Activated T-cell treated with anti-CD3 and anti-CD28 coated beads, Interleukin-2, amount 50 U/mL, for 48 hours (primary cell): ENCODE measurements at regions not wholly inside any gene's neighbourhood (a gene's known extent, or its start where the extent isn't known, plus 50 kb on each side); places are given as distances from the start of the nearest gene placed in this dataset.
"Not testable (repeated sequence)": the region's sequence is repeated elsewhere in the genome, so short reads cannot be mapped to it uniquely, and the experiment has no call there.

Experiments used
- DNase-seq, 2 experiments: peaks; one replicate each; pipeline ENCODE4 v3.0.0-alpha.2; 2020

- DNase-seq: no peak
Observed at GRCh38 chr5:106658150-106658549, 1012.6 kb downstream of the EFNA5 start.

- DNase-seq: no peak
Observed at GRCh38 chr5:106656821-106657220, 1013.9 kb downstream of the EFNA5 start.

DNA sequence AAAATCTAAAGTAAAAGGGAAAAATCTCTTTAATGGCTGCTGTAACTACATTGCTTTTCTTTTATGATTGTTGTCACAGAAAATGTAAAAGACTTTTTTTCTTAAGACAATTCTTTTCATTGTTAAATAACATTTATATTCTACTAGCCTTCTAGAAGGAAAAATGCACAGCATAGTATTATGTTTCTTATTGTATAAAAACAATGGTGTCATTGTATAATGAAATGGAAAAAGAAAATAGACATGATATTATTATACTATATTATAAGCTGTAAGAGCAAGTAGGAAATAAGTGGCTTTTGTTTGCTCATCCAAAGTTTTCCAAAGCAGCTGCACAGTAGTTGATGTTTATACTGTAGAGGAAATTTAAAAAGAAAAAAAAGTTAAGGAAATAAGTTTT lies 1021.7 kb downstream of the EFNA5 start:
- DNase-seq: no peak

DNA sequence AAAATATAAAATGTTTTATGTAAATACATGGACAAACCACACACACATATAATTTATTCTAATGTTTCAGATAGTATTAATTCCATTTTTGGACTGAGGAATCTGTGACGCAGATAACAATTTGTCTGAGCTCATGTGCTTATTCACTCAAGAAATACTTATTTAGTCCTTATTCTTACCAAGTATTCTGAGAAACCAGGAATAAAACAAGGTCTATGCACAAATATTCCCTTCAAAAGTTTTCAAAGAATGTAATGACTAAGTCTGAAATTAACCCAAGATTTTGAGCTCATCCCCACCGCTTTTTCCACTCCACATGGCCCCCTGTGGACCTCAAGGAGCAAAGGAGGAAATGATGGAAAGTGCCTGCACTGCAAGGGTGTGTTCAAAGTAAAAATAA lies 1022.3 kb downstream of the EFNA5 start:
- DNase-seq: no peak

GRCh38 chr5:106646106-106646505 lies 1024.6 kb downstream of the EFNA5 start:
- DNase-seq: no peak

DNA sequence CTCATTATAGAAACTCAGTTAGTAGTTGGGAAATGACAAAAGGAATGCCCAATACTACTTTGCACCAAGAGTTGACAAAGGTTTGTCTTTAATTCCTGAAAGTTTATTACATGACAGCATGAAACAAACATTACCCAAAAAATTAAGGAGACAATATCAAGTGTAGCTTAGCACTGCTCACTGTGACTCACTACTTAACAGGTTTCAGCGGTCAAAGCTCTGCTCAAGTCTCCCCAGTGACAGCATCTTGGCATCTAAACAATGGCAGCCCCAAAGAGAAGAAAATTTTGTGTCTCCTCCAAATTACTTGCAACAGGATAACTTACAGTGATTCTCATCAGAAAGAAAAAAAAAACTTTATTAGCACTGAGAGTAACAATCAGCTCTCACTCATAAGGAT lies 1030.2 kb downstream of the EFNA5 start:
- DNase-seq: no peak

GRCh38 chr5:106639488-106639887 lies 1031.2 kb downstream of the EFNA5 start:
- no peak for DNase-seq

- no peak for DNase-seq
Observed at GRCh38 chr5:106637275-106637674, 1033.5 kb downstream of the EFNA5 start.

- no peak for DNase-seq
Observed at GRCh38 chr5:106634375-106634774, 1036.4 kb downstream of the EFNA5 start.

DNA sequence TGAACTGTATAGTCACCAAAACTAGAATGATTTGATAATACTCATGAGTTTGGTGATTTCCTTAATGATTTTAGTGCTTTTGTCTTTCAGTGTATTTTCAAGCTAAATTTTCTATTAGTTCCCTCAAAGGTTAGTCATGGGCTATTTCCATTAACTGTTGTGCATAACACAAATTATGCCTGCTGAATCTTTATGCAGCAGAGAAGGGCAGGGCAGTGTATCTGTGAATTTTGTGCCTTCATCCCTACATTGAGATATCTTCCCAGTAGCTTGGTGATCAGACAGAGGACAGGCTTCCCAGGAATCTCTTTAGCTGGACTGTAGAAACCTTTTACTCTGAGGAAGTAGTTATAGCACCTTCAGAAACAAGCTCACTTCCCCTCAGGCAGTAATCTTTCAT lies 1036.9 kb downstream of the EFNA5 start:
- DNase-seq: no peak

DNA sequence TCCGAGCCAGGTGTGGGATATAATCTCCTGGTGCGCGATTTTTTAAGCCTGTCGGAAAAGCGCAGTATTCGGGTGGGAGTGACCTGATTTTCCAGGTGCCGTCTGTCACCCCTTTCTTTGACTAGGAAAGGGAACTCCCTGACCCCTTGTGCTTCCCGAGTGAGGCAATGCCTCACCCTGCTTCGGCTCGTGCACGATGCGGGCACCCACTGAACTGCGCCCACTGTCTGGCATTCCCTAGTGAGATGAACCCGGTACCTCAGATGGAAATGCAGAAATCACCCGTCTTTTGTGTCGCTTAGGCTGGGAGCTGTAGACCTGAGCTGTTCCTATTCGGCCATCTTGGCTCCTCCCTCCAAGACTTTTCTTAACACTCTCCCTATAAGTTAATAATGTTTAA lies 1042.3 kb downstream of the EFNA5 start:
- not testable (repeated sequence) for DNase-seq

DNA sequence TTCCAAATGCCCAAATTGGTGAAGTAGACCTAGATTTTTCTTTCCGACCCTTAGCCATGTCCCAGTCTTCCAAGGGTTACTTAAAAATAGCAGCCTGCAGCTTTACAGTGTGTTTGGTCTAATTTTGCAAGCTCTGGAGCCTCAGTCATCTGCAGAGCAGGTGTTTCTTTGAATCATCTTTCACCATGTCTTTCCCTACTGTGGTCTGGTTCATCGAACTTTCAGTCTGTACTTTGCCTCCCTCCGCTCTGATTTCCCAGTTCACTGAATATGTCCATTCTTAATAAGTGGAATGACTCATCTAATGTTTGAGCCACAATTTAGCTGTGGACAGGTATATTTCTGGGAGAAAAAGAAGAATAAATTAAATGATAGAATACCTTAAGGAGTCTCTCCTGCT lies 1060.7 kb downstream of the EFNA5 start:
- no peak for DNase-seq

DNA sequence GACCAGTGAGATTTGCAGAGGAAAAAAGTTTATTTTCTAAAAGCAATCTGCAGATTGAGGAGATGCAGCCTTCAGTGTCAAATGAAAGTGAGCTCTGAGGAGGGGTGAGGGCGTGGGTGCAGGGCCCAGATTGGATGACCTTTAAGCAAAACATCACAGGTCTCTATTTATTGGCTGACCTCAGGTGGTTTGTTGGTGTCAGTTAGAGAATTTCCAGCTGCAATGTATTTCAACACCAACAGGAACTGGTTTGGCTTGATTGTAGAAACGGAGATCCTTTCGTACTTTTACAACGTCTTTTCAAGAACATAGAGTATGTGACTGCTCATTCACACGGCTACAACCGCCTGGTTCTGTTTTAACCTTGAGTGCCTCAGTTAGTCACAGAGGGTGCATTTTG lies 1069.1 kb downstream of the EFNA5 start:
- DNase-seq: no peak

DNA sequence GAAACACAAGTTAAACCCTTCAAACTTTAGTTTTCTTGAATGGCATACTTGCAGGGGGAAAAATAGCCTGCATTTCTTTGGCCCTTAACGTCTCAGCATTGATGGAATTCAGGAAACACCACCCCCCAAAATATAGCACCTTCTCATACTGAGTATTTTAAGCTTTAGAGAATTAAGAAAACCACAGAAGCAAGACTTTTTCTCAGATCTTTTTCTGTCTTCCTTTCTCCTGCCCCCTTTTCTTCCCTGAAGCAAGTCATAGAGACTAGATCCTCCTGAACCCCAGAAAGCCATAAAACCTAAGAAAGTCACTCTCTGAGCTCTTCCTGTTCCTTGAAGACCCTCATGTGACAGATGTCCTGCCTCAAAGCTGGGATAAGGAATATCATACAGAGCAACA lies 1069.9 kb downstream of the EFNA5 start:
- DNase-seq: no peak

- DNase-seq: no peak
Observed at GRCh38 chr5:106595864-106596263, 1074.9 kb downstream of the EFNA5 start.

- no peak for DNase-seq
Observed at GRCh38 chr5:106584268-106584667, 1086.5 kb downstream of the EFNA5 start.

GRCh38 chr5:106578736-106579135 lies 1092.0 kb downstream of the EFNA5 start:
- no peak for DNase-seq

- no peak for DNase-seq
Observed at GRCh38 chr5:106574820-106575219, 1095.9 kb downstream of the EFNA5 start.

GRCh38 chr5:106566031-106566430 lies 1104.7 kb downstream of the EFNA5 start:
- no peak for DNase-seq

- DNase-seq: no peak
Observed at GRCh38 chr5:106545325-106545724, 1125.4 kb downstream of the EFNA5 start.

DNA sequence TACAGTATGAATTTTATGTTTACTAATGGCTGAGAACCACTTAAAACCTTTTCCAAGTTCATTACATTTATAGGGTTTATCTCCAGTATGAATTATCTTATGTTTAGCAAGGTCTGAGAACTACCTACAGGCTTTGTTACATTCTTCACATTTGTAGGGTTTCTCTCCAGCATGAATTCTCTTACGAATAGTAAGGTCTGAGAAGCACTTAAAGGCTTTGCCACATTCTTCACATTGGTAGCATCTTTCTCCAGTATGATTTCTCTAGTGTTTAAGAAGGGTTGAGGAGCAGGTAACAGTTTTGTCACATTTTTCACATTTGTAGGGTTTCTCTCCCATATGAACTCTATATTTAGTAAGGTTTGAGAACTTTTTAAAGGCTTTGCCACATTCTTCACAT lies 1127.4 kb downstream of the EFNA5 start:
- DNase-seq: no peak

DNA sequence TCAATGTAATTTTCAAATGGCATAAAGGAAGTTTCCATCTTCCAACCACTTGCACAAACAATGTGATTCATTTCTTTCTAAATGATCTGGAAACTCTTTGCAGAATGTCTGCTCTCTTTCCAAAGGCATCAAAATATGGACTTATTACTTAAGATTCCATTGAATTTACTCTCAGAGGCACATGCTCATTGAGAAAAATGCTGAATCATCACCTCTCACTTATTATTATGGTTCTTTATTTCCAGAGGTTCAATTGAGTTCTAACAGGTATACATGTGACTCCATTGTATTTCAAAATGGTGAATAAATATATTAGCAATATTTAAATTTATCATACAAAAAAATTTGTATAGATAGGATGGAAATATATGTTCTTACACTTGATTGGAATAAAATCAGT lies 1140.6 kb downstream of the EFNA5 start:
- DNase-seq: no peak

GRCh38 chr5:106525438-106525837 lies 1145.3 kb downstream of the EFNA5 start:
- no peak for DNase-seq

GRCh38 chr5:106523852-106524251 lies 1146.9 kb downstream of the EFNA5 start:
- no peak for DNase-seq

DNA sequence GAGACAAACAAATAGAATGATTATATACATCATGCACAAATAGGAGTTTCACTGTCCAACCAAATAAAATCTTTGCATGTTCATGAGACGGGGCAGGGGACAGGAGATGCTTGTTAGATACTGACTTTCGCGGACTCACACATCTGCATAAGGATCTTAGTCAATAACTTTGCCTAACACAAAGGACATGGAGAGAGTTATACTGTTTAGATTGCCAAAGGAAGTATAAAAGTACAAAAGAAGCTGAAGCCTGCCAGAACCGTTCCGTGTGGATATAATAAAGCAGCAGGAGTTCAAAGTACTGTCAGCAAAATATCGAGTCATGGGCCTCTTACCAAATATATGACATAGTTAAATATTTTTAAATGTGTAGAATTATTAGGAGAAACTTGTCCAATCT lies 1148.4 kb downstream of the EFNA5 start:
- no peak for DNase-seq

- DNase-seq: no peak
Observed at GRCh38 chr5:106521701-106522100, 1149.0 kb downstream of the EFNA5 start.
